A673 (cell line): ENCODE measurements at regions not wholly inside any gene's neighbourhood (a gene's known extent, or its start where the extent isn't known, plus 50 kb on each side); places are given as distances from the start of the nearest gene placed in this dataset.

ENCODE experiments used
- CTCF ChIP-seq: fragments of 300-800, 200-600 bp; sonication (generic); conservative IDR thresholded peaks from 2 replicates; pipeline ENCODE4 v1.5.1; 2017; ENCODE audit warnings: low read depth, mild to moderate bottlenecking, antibody characterized with exemption, low read length, moderate library complexity, mixed read lengths
- EZH2 ChIP-seq: fragments of 200-600 bp; sonication (generic); IDR thresholded peaks from 2 replicates; pipeline ENCODE4 v1.6.1; 2017; ENCODE audit warnings: borderline replicate concordance, low read depth, mild to moderate bottlenecking, mixed read lengths, antibody characterized with exemption, low read length; ENCODE audit not compliant: poor library complexity, severe bottlenecking

GRCh38 chr10:105706281-105707026 is 1065.4 kb downstream of the SORCS3 start:
- TF ChIP-seq CTCF (no peak), EZH2 (no peak)
